HepG2 (cell line): ENCODE measurements at regions not wholly inside any gene's neighbourhood (a gene's known extent, or its start where the extent isn't known, plus 50 kb on each side); places are given as distances from the start of the nearest gene placed in this dataset.

Source experiments
- ATAC-seq: fragments of 200-7000 bp; cut with Tn5 transposase; 3 replicates; pipeline ENCODE4 v1.9.1; 2020; ENCODE audit warnings: mild to moderate bottlenecking, moderate library complexity
- BruUV-seq: library from RNA; stranded (reverse); fragments of 400-500 nt; replicated peaks from 2 replicates; lab custom pipeline; 2021; lab: Mats Ljungman, UMichigan
- CTCF ChIA-PET: fragments of 300-600 bp; formaldehyde crosslinking; extraction: SDS; loops from one replicate; lab custom pipeline; 2021; ENCODE audit warnings: low total read pairs, inconsistent platforms, low intra/inter-chr PET ratio; lab: Yijun Ruan, JAX
- POLR2A ChIA-PET: fragments of 350-600 bp; sonication (Branson Sonifier 250); formaldehyde crosslinking; loops from one replicate; lab custom pipeline; 2020; ENCODE audit warnings: antibody characterized with exemption, inconsistent platforms; lab: Yijun Ruan, JAX
- DNase-seq: peaks from one replicate; pipeline ENCODE4 v3.0.0-alpha.2; 2015; ENCODE audit warnings: low spot score
- FAIRE-seq: peaks from 3 replicates; lab custom pipeline; 2011; peaks lifted over from hg19 to GRCh38; lab: Jason Lieb, UNC
- H2AFZ ChIP-seq: one replicate; pipeline ENCODE4 v1.6.1; 2011; ENCODE audit warnings: low read length, inconsistent platforms
- H3K27ac ChIP-seq: fragments of 300-600 bp; 3 replicates; pipeline ENCODE4 v1.8.0; 2011; ENCODE audit warnings: mixed run types, mild to moderate bottlenecking, mixed read lengths, low read length, inconsistent platforms; ENCODE audit not compliant: insufficient read depth; ENCODE audit errors: extremely low read length
- H3K27me3 ChIP-seq, 2 experiments: fragments of 200-600 bp in 1 of 2; 2 replicates in 1 of 2; 3 replicates in 1 of 2; pipeline versions ENCODE4 v1.6.0 to v1.8.0; 2011; ENCODE audit warnings: low read length in 2 of 2, mild to moderate bottlenecking in 2 of 2, moderate library complexity in 2 of 2, inconsistent platforms in 1 of 2; ENCODE audit not compliant: insufficient read depth in 2 of 2, control insufficient read depth in 1 of 2
- H3K36me3 ChIP-seq, 2 experiments: fragments of 200-600 bp in 1 of 2; replicated peaks in 1 of 2; 2 replicates in 1 of 2; 3 replicates in 1 of 2; pipeline versions ENCODE4 v1.5.1 to v1.8.0; 2011; ENCODE audit warnings: low read length in 2 of 2, inconsistent platforms in 1 of 2; ENCODE audit not compliant: insufficient read depth in 2 of 2, control insufficient read depth in 1 of 2
- H3K4me1 ChIP-seq: 2 replicates; pipeline ENCODE4 v1.5.1; 2012; ENCODE audit warnings: low read length, inconsistent platforms; ENCODE audit not compliant: insufficient read depth
- H3K4me2 ChIP-seq: 2 replicates; pipeline ENCODE4 v1.6.0; 2011; ENCODE audit warnings: low read depth, low read length, inconsistent platforms
- H3K4me3 ChIP-seq, 3 experiments: fragments of 200-600 bp in 1 of 3; sonication (generic), shearing (Covaris generic) in 1 of 3; replicated peaks in 1 of 3; 2 replicates each; pipeline ENCODE4 v1.5.1; 2011 to 2016; ENCODE audit warnings: low read length in 3 of 3, inconsistent platforms in 2 of 3, low read depth in 2 of 3, mild to moderate bottlenecking in 2 of 3, control low read depth in 1 of 3, mixed read lengths in 1 of 3; ENCODE audit not compliant: insufficient read depth in 1 of 3
- H3K79me2 ChIP-seq: one replicate; pipeline ENCODE4 v1.6.1; 2011; ENCODE audit warnings: low read length, inconsistent platforms; ENCODE audit not compliant: insufficient read depth
- H3K9ac ChIP-seq: 2 replicates; pipeline ENCODE4 v1.6.0; 2011; ENCODE audit warnings: mild to moderate bottlenecking, low read depth, low read length, inconsistent platforms; ENCODE audit not compliant: insufficient read depth
- H3K9me3 ChIP-seq: 2 replicates; pipeline ENCODE4 v1.5.1; 2012; ENCODE audit warnings: mild to moderate bottlenecking, low read length
- H4K20me1 ChIP-seq: 2 replicates; pipeline ENCODE4 v1.6.0; 2011; ENCODE audit warnings: inconsistent platforms, mild to moderate bottlenecking, low read length, moderate library complexity; ENCODE audit not compliant: insufficient read depth
- ESRRA ChIP-seq: sonication (generic); formaldehyde crosslinking; IDR thresholded peaks from 2 replicates; pipeline ENCODE4 v1.5.1; 2020; ENCODE audit warnings: mild to moderate bottlenecking, low read depth, missing genetic modification reagents
- GATA4 ChIP-seq: sonication (generic); IDR thresholded peaks from 2 replicates; pipeline ENCODE4 v1.6.1; 2016; ENCODE audit warnings: antibody characterized with exemption, low read depth, borderline replicate concordance
- MBNL3 ChIP-seq: fragments of 250-450 bp; sonication (Bioruptor Pico); conservative IDR thresholded peaks from 2 replicates; pipeline ENCODE4 v1.8.0; 2022; ENCODE audit warnings: mild to moderate bottlenecking, inconsistent platforms
- POGZ ChIP-seq: sonication (generic); formaldehyde crosslinking; IDR thresholded peaks from 2 replicates; pipeline ENCODE4 v1.4.0; 2020; ENCODE audit warnings: mild to moderate bottlenecking, missing genetic modification reagents
- RBM22 ChIP-seq: fragments of 200-400 bp; formaldehyde crosslinking; optimal IDR thresholded peaks from 2 replicates; pipeline ENCODE3; 2017; ENCODE audit warnings: mild to moderate bottlenecking, low read length, moderate library complexity
- REXO4 ChIP-seq: sonication (generic); formaldehyde crosslinking; IDR thresholded peaks from 2 replicates; pipeline ENCODE4 v1.8.0; 2022; ENCODE audit warnings: missing genetic modification reagents, mild to moderate bottlenecking, borderline replicate concordance
- SP4 ChIP-seq: sonication (generic); formaldehyde crosslinking; IDR thresholded peaks from 2 replicates; pipeline ENCODE4 v1.8.1; 2023; ENCODE audit warnings: mild to moderate bottlenecking, missing genetic modification reagents
- TAF15 ChIP-seq: fragments of 200-400 bp; formaldehyde crosslinking; IDR thresholded peaks from one replicate; pipeline ENCODE4 v1.6.1; 2018; ENCODE audit warnings: mild to moderate bottlenecking, low read depth, low read length; ENCODE audit not compliant: poor library complexity, severe bottlenecking
- ZBTB1 ChIP-seq: sonication (generic); formaldehyde crosslinking; IDR thresholded peaks from 2 replicates; pipeline ENCODE4 v1.4.0; 2020; ENCODE audit warnings: missing genetic modification reagents, borderline replicate concordance
- ZFAT ChIP-seq: sonication (generic); formaldehyde crosslinking; conservative IDR thresholded peaks from 2 replicates; pipeline ENCODE4 v1.8.1; 2023; ENCODE audit warnings: missing genetic modification reagents, inconsistent platforms
- ZNF263 ChIP-seq: sonication (generic); formaldehyde crosslinking; IDR thresholded peaks from 2 replicates; pipeline ENCODE4 v1.4.0; 2020; ENCODE audit warnings: missing genetic modification reagents
- ZSCAN21 ChIP-seq: sonication (generic); formaldehyde crosslinking; IDR thresholded peaks from 2 replicates; pipeline ENCODE4 v1.8.0; 2022; ENCODE audit warnings: mild to moderate bottlenecking, missing genetic modification reagents, moderate library complexity, borderline replicate concordance
- WGBS: methylation state at CpG from one replicate; pipeline ENCODE4 v1.1.6; 2017; ENCODE audit warnings: low lambda C conversion rate; 5-methylcytosine and 5-hydroxymethylcytosine counted together
- in situ Hi-C: cut with HindIII; loops from 2 replicates; pipeline ENCODE4 v1.10.0; 2017; ENCODE audit warnings: low pct_unique_long_range_greater_than_20kb; ENCODE audit not compliant: extremely low pct_ligation_motif_present
- intact Hi-C: fragments of 100-400 bp; cut with micrococcal nuclease; formaldehyde crosslinking; loops from one replicate; pipeline ENCODE4 v1.10.0; 2022; ENCODE audit not compliant: unreplicated experiment
- TF ChIP-seq, protein P1 (sequence below): sonication (generic); formaldehyde crosslinking; IDR thresholded peaks from 2 replicates; pipeline ENCODE4 v1.4.0; 2020; ENCODE audit warnings: missing genetic modification reagents, mild to moderate bottlenecking, borderline replicate concordance

DNA sequence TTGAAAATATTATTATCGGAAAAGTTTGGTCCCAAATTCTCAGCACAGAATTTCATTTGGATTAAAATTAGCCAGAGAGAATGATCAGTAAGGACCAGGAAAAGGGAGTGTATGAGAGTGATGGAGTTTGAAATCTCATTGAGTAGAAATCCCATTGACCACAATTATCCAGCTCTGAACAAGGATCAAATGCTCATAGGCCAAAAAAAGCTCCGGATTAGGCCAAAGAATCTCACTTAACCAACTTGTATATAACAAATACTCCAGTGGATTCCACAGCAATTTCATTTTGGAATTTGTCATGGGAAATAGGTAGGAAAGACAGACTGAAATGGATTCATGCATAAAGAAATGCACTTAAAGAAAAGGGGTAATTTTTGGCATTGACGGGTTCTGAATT, 83.9 kb upstream of the SORBS2 start:
- no peak overlapping the region for H3K27ac ChIP-seq
- FAIRE-seq (no peak), ATAC-seq (no peak), DNase-seq (no peak)
- H3K27me3 ChIP-seq, result peaks cover 0 to 3% of the 10 kb centered on the region in 2 experiments; a peak in 2 of 5 replicates
- H4K20me1 ChIP-seq, result no peaks in the 10 kb centered on the region
- intact Hi-C loops (no loop called here), in situ Hi-C loops (no loop called here)
- no peak overlapping the region for H3K4me2 ChIP-seq
- no peak overlapping the region for H2AFZ ChIP-seq
- H3K79me2 ChIP-seq, result no peaks in the 10 kb centered on the region
- H3K9me3 ChIP-seq, result no peaks in the 10 kb centered on the region
- POLR2A ChIA-PET, result no interaction called here
- no peaks in the 10 kb centered on the region for H3K4me1 ChIP-seq
- TF ChIP-seq SP4 (no peak), ZSCAN21 (CRISPR knock-in tag) (no peak), ZNF263 (CRISPR knock-in tag) (no peak), POGZ (CRISPR knock-in tag) (no peak), GATA4 (no peak), TAF15 (no peak), MBNL3 (no peak), ESRRA (CRISPR knock-in tag) (no peak), RBM22 (no peak), REXO4 (CRISPR knock-in tag) (no peak), ZFAT (CRISPR knock-in tag) (no peak), ZBTB1 (CRISPR knock-in tag) (no peak)
- TF ChIP-seq, protein P1, sequence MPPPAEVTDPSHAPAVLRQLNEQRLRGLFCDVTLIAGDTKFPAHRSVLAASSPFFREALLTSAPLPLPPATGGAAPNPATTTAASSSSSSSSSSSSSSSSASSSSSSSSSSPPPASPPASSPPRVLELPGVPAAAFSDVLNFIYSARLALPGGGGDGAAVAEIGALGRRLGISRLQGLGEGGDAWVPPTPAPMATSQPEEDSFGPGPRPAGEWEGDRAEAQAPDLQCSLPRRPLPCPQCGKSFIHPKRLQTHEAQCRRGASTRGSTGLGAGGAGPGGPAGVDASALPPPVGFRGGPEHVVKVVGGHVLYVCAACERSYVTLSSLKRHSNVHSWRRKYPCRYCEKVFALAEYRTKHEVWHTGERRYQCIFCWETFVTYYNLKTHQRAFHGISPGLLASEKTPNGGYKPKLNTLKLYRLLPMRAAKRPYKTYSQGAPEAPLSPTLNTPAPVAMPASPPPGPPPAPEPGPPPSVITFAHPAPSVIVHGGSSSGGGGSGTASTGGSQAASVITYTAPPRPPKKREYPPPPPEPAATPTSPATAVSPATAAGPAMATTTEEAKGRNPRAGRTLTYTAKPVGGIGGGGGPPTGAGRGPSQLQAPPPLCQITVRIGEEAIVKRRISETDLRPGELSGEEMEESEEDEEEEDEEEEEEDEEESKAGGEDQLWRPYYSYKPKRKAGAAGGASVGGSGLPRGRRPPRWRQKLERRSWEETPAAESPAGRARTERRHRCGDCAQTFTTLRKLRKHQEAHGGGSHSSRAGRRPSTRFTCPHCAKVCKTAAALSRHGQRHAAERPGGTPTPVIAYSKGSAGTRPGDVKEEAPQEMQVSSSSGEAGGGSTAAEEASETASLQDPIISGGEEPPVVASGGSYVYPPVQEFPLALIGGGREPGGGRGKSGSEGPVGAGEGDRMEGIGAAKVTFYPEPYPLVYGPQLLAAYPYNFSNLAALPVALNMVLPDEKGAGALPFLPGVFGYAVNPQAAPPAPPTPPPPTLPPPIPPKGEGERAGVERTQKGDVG (CRISPR knock-in tag), result no peak
- CTCF ChIA-PET, result no interaction called here
- no peaks in the 10 kb centered on the region for H3K36me3 ChIP-seq
- no TSS peak for BruUV-seq
- no peak overlapping the region for H3K9ac ChIP-seq
- no peak overlapping the region for H3K4me3 ChIP-seq
- 73% methylated on average over 3 of the region's 3 CpGs for WGBS
